Hepatocyte (in vitro differentiated cells): ENCODE measurements at regions not wholly inside any gene's neighbourhood (a gene's known extent, or its start where the extent isn't known, plus 50 kb on each side); places are given as distances from the start of the nearest gene placed in this dataset.

Experiments
- DNase-seq: peaks from one replicate; pipeline ENCODE4 v3.0.0-alpha.2; 2016; ENCODE audit warnings: low spot score
- H2AFZ ChIP-seq: fragments of 200-600 bp; sonication (generic); 2 replicates; pipeline ENCODE4 v1.6.0; 2016; ENCODE audit warnings: antibody characterized with exemption, mild to moderate bottlenecking
- H3K27ac ChIP-seq: fragments of 200-600 bp; sonication (generic); 2 replicates; pipeline ENCODE4 v1.5.1; 2016; ENCODE audit warnings: mild to moderate bottlenecking
- H3K27me3 ChIP-seq: fragments of 200-600 bp; sonication (generic); 2 replicates; pipeline ENCODE4 v1.6.1; 2016
- H3K36me3 ChIP-seq: fragments of 200-600 bp; sonication (generic); replicated peaks from 2 replicates; pipeline ENCODE4 v1.5.1; 2016; ENCODE audit warnings: low read depth; ENCODE audit not compliant: insufficient read depth
- H3K4me1 ChIP-seq: fragments of 200-600 bp; sonication (generic); 2 replicates; pipeline ENCODE4 v1.5.1; 2016; ENCODE audit warnings: mild to moderate bottlenecking, moderate library complexity; ENCODE audit not compliant: insufficient read depth
- H3K4me2 ChIP-seq: fragments of 200-600 bp; sonication (generic); 2 replicates; pipeline ENCODE4 v1.6.0; 2016
- H3K4me3 ChIP-seq: fragments of 200-600 bp; sonication (generic); 2 replicates; pipeline ENCODE4 v1.5.1; 2016; ENCODE audit warnings: mild to moderate bottlenecking
- H3K79me2 ChIP-seq: fragments of 200-600 bp; sonication (generic); 2 replicates; pipeline ENCODE4 v1.6.0; 2017; ENCODE audit warnings: mild to moderate bottlenecking
- H3K9me2 ChIP-seq: fragments of 200-600 bp; sonication (generic); replicated peaks from 2 replicates; pipeline ENCODE4 v1.6.0; 2017; ENCODE audit warnings: mild to moderate bottlenecking; ENCODE audit not compliant: insufficient read depth
- H3K9me3 ChIP-seq: fragments of 200-600 bp; sonication (generic); 2 replicates; pipeline ENCODE4 v1.5.1; 2016; ENCODE audit warnings: low read depth, mild to moderate bottlenecking
- H4K20me1 ChIP-seq: fragments of 200-600 bp; sonication (generic); 2 replicates; pipeline ENCODE4 v1.6.0; 2016; ENCODE audit warnings: mild to moderate bottlenecking; ENCODE audit not compliant: insufficient read depth, poor library complexity, severe bottlenecking
- CTCF ChIP-seq: fragments of 200-600 bp; sonication (generic); IDR thresholded peaks from 2 replicates; pipeline ENCODE4 v1.5.1; 2016; ENCODE audit warnings: antibody characterized with exemption, mild to moderate bottlenecking; ENCODE audit not compliant: poor library complexity
- EZH2 ChIP-seq: fragments of 200-600 bp; sonication (generic); IDR thresholded peaks from 2 replicates; pipeline ENCODE4 v1.6.1; 2016; ENCODE audit warnings: antibody characterized with exemption, mild to moderate bottlenecking, borderline replicate concordance
- EZH2phosphoT487 ChIP-seq: fragments of 200-600 bp; sonication (generic); IDR thresholded peaks from one replicate; pipeline ENCODE4 v1.6.1; 2018; ENCODE audit warnings: antibody characterized with exemption, mild to moderate bottlenecking, low read depth, moderate library complexity; ENCODE audit not compliant: unreplicated experiment, severe bottlenecking
- WGBS: methylation state at CpG from one replicate; pipeline ENCODE4 v1.1.6; 2016; ENCODE audit warnings: low lambda C conversion rate; ENCODE audit errors: missing lambda C conversion rate; 5-methylcytosine and 5-hydroxymethylcytosine counted together

DNA sequence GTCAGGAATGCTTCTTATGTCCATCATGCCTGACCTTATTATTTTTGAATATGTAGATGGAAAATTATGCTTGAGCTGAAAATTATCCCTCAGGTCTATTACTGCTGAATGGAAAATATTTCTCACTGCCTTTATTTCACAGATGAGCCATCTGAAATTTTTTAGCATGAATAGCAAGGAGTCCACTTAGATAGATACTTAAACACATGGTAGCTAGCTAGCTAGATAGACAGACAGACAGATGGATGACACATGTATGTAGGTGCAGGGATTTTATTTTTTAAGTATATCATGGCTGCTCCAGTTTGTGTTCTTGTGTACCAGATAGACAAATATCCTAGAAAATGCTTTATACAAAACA lies 645.0 kb downstream of the MMUT start:
- Histone ChIP-seq H3K9me3 (no peaks in the 10 kb centered on the region), H3K27ac (no peak overlapping the region), H3K4me2 (no peak overlapping the region), H3K36me3 (no peaks in the 10 kb centered on the region), H3K4me3 (no peak overlapping the region), H3K9me2 (no peaks in the 10 kb centered on the region), H3K27me3 (no peaks in the 10 kb centered on the region), H2AFZ (no peak overlapping the region), H3K4me1 (peaks cover 9% of the 10 kb centered on the region), H4K20me1 (no peaks in the 10 kb centered on the region), H3K79me2 (no peaks in the 10 kb centered on the region)
- no peak for DNase-seq
- TF ChIP-seq EZH2 (no peak), CTCF (no peak), EZH2phosphoT487 (no peak)

- H3K9me3 ChIP-seq, result no peaks in the 10 kb centered on the region
- no peaks in the 10 kb centered on the region for H4K20me1 ChIP-seq
- peaks cover 9% of the 10 kb centered on the region for H3K4me1 ChIP-seq
- no peaks in the 10 kb centered on the region for H3K79me2 ChIP-seq
- WGBS, result 58% methylated on average over 4 of the region's 4 CpGs
- no peak overlapping the region for H3K4me3 ChIP-seq
- DNase-seq, result no peak
- H3K36me3 ChIP-seq, result no peaks in the 10 kb centered on the region
- no peak overlapping the region for H3K27ac ChIP-seq
- no peaks in the 10 kb centered on the region for H3K9me2 ChIP-seq
- H3K27me3 ChIP-seq, result no peaks in the 10 kb centered on the region
- no peak overlapping the region for H3K4me2 ChIP-seq
- TF ChIP-seq CTCF (no peak), EZH2 (no peak), EZH2phosphoT487 (no peak)
- no peak overlapping the region for H2AFZ ChIP-seq
Observed at GRCh38 chr6:48817333-48818051, 645.6 kb downstream of the MMUT start.

DNA sequence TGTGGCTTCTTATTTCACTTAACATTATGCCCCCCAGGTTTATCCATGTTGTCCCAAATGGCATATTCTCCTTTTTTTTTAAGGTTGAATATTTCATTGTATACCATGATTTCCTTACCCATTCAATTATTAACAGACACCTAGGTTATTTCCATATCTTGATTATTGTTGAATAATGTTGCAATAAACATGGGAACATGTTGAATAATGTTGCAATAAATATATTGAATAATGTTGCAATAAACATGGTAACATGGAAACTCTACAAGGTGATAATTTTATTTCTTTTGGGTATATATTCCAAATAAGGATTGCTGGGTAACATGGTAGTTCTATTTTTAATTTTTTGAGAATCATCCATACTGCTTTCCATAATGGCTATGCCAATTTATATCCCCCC lies 648.1 kb downstream of the MMUT start:
- Histone ChIP-seq H3K9me3 (no peaks in the 10 kb centered on the region), H3K36me3 (no peaks in the 10 kb centered on the region), H4K20me1 (no peaks in the 10 kb centered on the region), H3K27me3 (no peaks in the 10 kb centered on the region), H3K4me3 (no peak overlapping the region), H3K27ac (no peak overlapping the region), H2AFZ (no peak overlapping the region), H3K9me2 (no peaks in the 10 kb centered on the region), H3K4me1 (peaks cover 9% of the 10 kb centered on the region), H3K4me2 (no peak overlapping the region), H3K79me2 (no peaks in the 10 kb centered on the region)
- TF ChIP-seq EZH2phosphoT487 (no peak), EZH2 (no peak), CTCF (no peak)
- DNase-seq, result no peak

- H3K4me3 ChIP-seq, result no peak overlapping the region
- no peak for DNase-seq
- H3K4me2 ChIP-seq, result no peak overlapping the region
- H2AFZ ChIP-seq, result no peak overlapping the region
- no peaks in the 10 kb centered on the region for H3K79me2 ChIP-seq
- H3K9me3 ChIP-seq, result no peaks in the 10 kb centered on the region
- 42% methylated on average over 3 of the region's 3 CpGs for WGBS
- no peaks in the 10 kb centered on the region for H3K27me3 ChIP-seq
- TF ChIP-seq EZH2 (no peak), EZH2phosphoT487 (no peak), CTCF (no peak)
- H3K9me2 ChIP-seq, result no peaks in the 10 kb centered on the region
- H3K27ac ChIP-seq, result no peak overlapping the region
- H3K4me1 ChIP-seq, result peaks cover 13% of the 10 kb centered on the region
- no peaks in the 10 kb centered on the region for H4K20me1 ChIP-seq
- no peaks in the 10 kb centered on the region for H3K36me3 ChIP-seq
Observed at GRCh38 chr6:48813836-48814235, 649.2 kb downstream of the MMUT start.
